ENCODE measurements at regions not wholly inside any gene's neighbourhood (a gene's known extent, or its start where the extent isn't known, plus 50 kb on each side); places are given as distances from the start of the nearest gene placed in this dataset.

GRCh38 chr14:40616579-40616978, 990.1 kb upstream of the LRFN5 start:
- TF ChIP-seq CTCF (IDR thresholded peaks at IDR 0.05) (no peak), POLR2A (IDR thresholded peaks at IDR 0.05) (no peak)
